ENCODE measurements at regions not wholly inside any gene's neighbourhood (a gene's known extent, or its start where the extent isn't known, plus 50 kb on each side); places are given as distances from the start of the nearest gene placed in this dataset.
"Not testable (repeated sequence)": the region's sequence is repeated elsewhere in the genome, so short reads cannot be mapped to it uniquely, and the experiment has no call there.

DNA sequence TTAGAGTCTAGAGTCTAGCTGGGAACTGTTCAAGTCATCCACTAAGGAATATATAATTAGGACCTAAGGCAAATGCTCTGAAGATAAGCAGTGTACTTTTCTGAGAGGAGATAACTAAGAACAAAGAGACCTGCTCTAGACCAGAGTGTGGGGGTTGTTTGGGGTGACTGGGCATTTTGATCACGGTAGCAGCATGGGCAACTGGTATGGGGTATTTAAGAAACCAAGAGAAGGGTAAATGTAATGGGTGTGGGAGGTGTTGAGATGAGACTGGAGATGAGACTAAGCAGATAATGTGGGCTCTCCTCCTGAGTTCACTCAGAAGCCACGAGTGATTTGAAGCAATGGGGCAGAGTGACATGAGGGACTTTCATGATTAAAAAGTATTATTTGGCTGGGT lies 1082.9 kb downstream of the GATA3 start:
- no peak for DNase-seq (ENCODE audit: extremely low spot score)
- ChIA-PET POLR2A (no interaction called here), CTCF (interaction anchor here (1.0 to 1.4 kb wide), 3 partner anchors 11 to 71 kb away, joined by 3 read pairs; no protein-coding TSS in a partner anchor)
- TF ChIP-seq, protein P1, sequence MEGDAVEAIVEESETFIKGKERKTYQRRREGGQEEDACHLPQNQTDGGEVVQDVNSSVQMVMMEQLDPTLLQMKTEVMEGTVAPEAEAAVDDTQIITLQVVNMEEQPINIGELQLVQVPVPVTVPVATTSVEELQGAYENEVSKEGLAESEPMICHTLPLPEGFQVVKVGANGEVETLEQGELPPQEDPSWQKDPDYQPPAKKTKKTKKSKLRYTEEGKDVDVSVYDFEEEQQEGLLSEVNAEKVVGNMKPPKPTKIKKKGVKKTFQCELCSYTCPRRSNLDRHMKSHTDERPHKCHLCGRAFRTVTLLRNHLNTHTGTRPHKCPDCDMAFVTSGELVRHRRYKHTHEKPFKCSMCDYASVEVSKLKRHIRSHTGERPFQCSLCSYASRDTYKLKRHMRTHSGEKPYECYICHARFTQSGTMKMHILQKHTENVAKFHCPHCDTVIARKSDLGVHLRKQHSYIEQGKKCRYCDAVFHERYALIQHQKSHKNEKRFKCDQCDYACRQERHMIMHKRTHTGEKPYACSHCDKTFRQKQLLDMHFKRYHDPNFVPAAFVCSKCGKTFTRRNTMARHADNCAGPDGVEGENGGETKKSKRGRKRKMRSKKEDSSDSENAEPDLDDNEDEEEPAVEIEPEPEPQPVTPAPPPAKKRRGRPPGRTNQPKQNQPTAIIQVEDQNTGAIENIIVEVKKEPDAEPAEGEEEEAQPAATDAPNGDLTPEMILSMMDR (IDR thresholded peaks at IDR 0.05; ENCODE audit: control extremely low read depth, extremely low read depth, low read depth, missing control alignments), result no peak

DNA sequence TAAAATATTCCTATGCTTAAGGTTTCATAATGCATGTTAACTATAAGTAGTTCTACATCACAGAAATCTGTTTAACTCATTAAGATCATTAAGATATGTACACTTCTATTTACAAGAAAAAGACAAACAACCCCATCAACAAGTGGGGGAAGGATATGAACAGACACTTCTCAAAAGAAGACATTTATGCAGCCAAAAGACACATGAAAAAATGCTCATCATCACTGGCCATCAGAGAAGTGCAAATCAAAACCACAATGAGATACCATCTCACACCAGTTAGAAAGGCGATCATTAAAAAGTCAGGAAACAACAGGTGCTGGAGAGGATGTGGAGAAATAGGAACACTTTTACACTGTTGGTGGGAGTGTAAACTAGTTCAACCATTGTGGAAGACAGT lies 1084.3 kb downstream of the GATA3 start:
- CTCF ChIA-PET; POLR2A ChIA-PET; DNase-seq (ENCODE audit: extremely low spot score): not testable (repeated sequence)

DNA sequence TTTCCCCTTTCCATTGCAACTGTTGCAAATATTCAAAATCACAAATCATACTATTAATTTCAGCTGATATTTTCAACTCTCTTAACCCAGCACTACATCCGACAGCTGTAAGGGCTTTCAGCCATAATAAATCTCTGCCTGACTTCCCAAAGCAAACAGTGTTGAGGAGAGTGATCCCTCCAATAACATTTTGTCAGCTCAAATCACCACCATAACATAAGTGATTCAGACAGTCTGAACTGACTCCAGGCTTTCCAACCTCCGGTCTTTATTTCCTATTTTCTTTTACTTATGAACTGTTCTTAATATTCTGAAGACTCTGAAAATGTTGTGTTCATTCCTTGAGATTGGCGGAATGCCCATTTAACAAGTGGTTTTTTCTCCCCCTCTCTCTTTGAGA lies 1085.9 kb downstream of the GATA3 start:
- ChIA-PET POLR2A (no interaction called here), CTCF (no interaction called here)
- TF ChIP-seq, protein P1 (IDR thresholded peaks at IDR 0.05; ENCODE audit: control extremely low read depth, extremely low read depth, low read depth, missing control alignments), result no peak
- DNase-seq (ENCODE audit: extremely low spot score), result no peak

DNA sequence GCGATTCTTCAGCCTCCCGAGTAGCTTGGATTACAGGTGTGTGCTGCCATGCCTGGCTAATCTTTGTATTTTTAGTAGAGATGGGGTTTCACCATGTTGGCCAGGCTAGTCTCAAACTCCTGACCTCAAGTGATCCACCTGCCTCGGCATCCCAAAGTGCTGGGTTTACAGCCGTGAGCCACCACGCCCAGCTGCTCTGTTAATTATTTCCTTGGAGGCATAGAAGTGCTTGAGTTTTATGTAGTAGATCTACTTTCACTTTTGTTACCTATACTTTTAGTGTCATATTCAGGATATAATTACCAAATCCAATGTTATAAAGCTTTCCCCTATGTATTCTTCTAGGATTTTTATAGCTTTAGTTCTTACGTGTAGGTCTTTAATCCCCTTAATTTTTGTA lies 1093.0 kb downstream of the GATA3 start:
- no peak for DNase-seq (ENCODE audit: extremely low spot score)
- ChIA-PET POLR2A (no interaction called here), CTCF (interaction anchor here (0.8 to 1.2 kb wide), 4 partner anchors 9 to 31 kb away, joined by 3 to 4 read pairs (median 4); no protein-coding TSS in a partner anchor)
- TF ChIP-seq, protein P1 (IDR thresholded peaks at IDR 0.05; ENCODE audit: control extremely low read depth, extremely low read depth, low read depth, missing control alignments), result no peak

DNA sequence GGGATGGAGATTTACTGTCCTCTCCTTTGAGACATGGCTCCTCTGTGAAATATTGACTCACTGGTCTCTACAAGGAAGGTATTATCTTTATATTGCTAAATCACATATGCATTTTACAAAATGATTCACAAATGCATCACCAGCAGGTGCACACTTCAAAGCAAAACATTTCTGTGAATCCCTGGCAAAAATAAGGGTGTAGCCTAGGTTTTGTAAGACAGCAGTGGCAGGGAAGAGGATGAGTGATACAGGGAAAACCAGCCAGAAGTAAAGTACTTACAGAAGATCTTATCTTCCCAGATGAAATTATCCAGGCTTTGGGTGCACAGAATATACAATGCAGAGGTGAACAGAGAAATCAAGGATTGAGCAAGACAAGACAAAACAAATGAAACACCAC lies 1094.6 kb downstream of the GATA3 start:
- CTCF ChIA-PET, result no interaction called here
- POLR2A ChIA-PET, result no interaction called here
- DNase-seq (ENCODE audit: extremely low spot score), result no peak
- TF ChIP-seq, protein P1 (IDR thresholded peaks at IDR 0.05; ENCODE audit: control extremely low read depth, extremely low read depth, low read depth, missing control alignments), result no peak

DNA sequence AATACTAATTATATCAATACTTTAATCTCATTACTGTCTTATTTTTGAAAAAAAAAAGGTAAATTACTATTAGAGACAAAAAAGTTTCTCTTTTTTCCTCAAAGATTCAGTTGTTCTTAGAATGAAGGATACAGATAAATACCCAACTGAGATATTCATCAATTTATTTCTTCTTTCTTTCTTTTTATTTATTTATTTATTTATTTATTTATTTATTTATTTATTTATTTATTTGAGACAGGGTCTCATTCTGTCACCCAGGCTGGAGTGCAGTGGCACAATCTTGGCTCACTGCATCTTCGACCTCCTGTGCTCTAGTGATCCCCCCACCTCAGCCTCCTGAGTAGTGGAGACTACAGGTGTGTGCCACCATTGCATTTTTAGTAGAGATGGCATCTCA lies 1098.6 kb downstream of the GATA3 start:
- CTCF ChIA-PET; POLR2A ChIA-PET; DNase-seq (ENCODE audit: extremely low spot score): not testable (repeated sequence)

DNA sequence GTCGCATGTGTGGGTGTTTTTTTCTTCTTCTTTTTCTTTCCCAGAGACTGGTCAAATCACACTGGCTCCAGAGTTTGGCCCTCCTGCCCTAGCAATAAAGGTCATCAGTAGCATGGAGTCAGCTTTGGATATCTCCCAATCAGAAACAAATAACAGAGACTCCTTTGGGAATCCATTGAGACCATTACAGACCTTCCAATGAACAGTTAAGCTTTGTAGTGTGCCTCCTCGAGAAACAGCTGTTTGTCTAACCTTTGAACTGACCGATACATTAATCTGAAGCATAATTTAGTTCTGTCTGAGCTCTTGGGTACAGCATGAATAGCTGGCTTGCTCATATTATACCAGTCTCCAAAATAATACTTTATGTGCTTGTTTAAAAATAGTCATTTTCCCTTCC lies 1103.2 kb downstream of the GATA3 start:
- DNase-seq (ENCODE audit: extremely low spot score), result no peak
- ChIA-PET CTCF (interaction anchor here (0.6 kb wide), 1 partner anchor 10 kb away, joined by 4 read pairs; no protein-coding TSS in a partner anchor), POLR2A (no interaction called here)
- TF ChIP-seq, protein P1 (IDR thresholded peaks at IDR 0.05; ENCODE audit: control extremely low read depth, extremely low read depth, low read depth, missing control alignments), result no peak

DNA sequence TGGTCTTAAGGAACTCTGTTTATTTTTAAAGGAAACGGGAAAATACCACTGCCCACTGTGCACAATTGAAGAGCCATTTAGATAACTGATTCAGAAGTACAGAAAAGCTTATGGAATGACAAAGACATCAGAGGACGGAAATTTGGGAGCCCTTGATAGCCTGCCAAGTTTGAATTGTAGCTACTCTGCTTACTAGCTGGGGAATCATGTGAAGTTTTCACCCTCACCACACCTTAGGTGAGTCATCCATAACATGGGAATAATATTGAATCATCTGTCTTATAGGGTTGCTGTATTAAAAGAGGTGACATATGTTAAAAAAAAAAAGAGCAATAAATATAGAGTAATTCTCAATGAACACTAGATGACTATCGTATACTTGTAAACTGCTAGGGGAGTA lies 1104.2 kb downstream of the GATA3 start:
- no peak for DNase-seq (ENCODE audit: extremely low spot score)
- TF ChIP-seq, protein P1 (IDR thresholded peaks at IDR 0.05; ENCODE audit: control extremely low read depth, extremely low read depth, low read depth, missing control alignments), result no peak
- ChIA-PET POLR2A (no interaction called here), CTCF (interaction anchor here (1.7 kb wide), 1 partner anchor 14 kb away, joined by 3 read pairs; no protein-coding TSS in a partner anchor)
